Liver (tissue), 8 donors: ENCODE measurements at regions not wholly inside any gene's neighbourhood (a gene's known extent, or its start where the extent isn't known, plus 50 kb on each side); places are given as distances from the start of the nearest gene placed in this dataset.

Experiments used
- DNase-seq: peaks from one replicate; pipeline ENCODE4 v3.0.0-alpha.2; 2017; ENCODE audit warnings: low spot score
- H3K27ac ChIP-seq, 2 donors: one replicate each; pipeline ENCODE4 v1.7.0; 2013; ENCODE audit warnings: inconsistent platforms in 2 of 2, low read length in 2 of 2, control low read depth in 1 of 2, low read depth in 1 of 2, mild to moderate bottlenecking in 1 of 2
- H3K27me3 ChIP-seq, 4 donors: one replicate each; pipeline versions ENCODE4 v1.6.1 to v1.7.0; 2013; ENCODE audit warnings: low read length in 3 of 4, inconsistent platforms in 1 of 4, mild to moderate bottlenecking in 1 of 4, moderate library complexity in 1 of 4; ENCODE audit not compliant: control insufficient read depth in 4 of 4, insufficient read depth in 4 of 4
- H3K36me3 ChIP-seq, 4 donors: one replicate each; pipeline versions ENCODE4 v1.6.1 to v1.7.0; 2013; ENCODE audit warnings: low read length in 3 of 4, mild to moderate bottlenecking in 3 of 4, low read depth in 1 of 4, moderate library complexity in 1 of 4; ENCODE audit not compliant: control insufficient read depth in 4 of 4, insufficient read depth in 3 of 4
- H3K4me1 ChIP-seq, 4 donors: one replicate each; pipeline versions ENCODE4 v1.6.1 to v1.7.0; 2013; ENCODE audit warnings: low read length in 3 of 4, mild to moderate bottlenecking in 3 of 4, moderate library complexity in 1 of 4; ENCODE audit not compliant: control insufficient read depth in 4 of 4, insufficient read depth in 4 of 4
- H3K4me3 ChIP-seq, 3 donors: one replicate each; pipeline versions ENCODE4 v1.6.1 to v1.7.0; 2013; ENCODE audit warnings: low read length in 3 of 3, control low read depth in 1 of 3, low read depth in 1 of 3, mild to moderate bottlenecking in 1 of 3
- H3K9ac ChIP-seq, 2 donors: one replicate each; pipeline ENCODE4 v1.7.0; 2013; ENCODE audit warnings: low read length in 2 of 2, mild to moderate bottlenecking in 2 of 2, moderate library complexity in 2 of 2, control low read depth in 1 of 2, low read depth in 1 of 2
- H3K9me3 ChIP-seq, 4 donors: one replicate each; pipeline versions ENCODE4 v1.6.1 to v1.7.0; 2013; ENCODE audit warnings: low read length in 3 of 4; ENCODE audit not compliant: control insufficient read depth in 4 of 4
- CTCF ChIP-seq: fragments of 150-350 bp; IDR thresholded peaks from 2 replicates; pipeline ENCODE4 v1.5.1; 2017; ENCODE audit warnings: improper control_type of control experiment, low read depth, low read length; ENCODE audit not compliant: missing input control
- RAD21 ChIP-seq, 2 donors: IDR thresholded peaks; 2 replicates each; pipeline ENCODE4 v1.6.1; 2016; ENCODE audit warnings: antibody characterized with exemption in 2 of 2, mild to moderate bottlenecking in 2 of 2
- REST ChIP-seq: IDR thresholded peaks from 2 replicates; pipeline ENCODE4 v1.6.1; 2016; ENCODE audit warnings: antibody characterized with exemption, mild to moderate bottlenecking
- TAF1 ChIP-seq: conservative IDR thresholded peaks from 2 replicates; pipeline ENCODE4 v1.6.1; 2016; ENCODE audit warnings: antibody characterized with exemption, mild to moderate bottlenecking
- WGBS: extraction: QIAGEN DNeasy Blood & Tissue Kit; methylation state at CpG from one replicate; pipeline ENCODE4 v1.1.7; 2013; 5-methylcytosine and 5-hydroxymethylcytosine counted together
- donor health status: healthy.
- donor health status: healthy.
- donor health status: healthy.
- donor health status: healthy.
- donor health status: healthy.

- no peak for TF ChIP-seq CTCF
Measured at GRCh38 chr12:131509701-131510100, 201.2 kb upstream of the SFSWAP start (continued).

GRCh38 chr12:131510431-131510830, 200.5 kb upstream of the SFSWAP start:
- no peak for DNase-seq
- no peaks in the 10 kb centered on the region for H3K4me1 ChIP-seq
- WGBS: 56% methylated on average over 4 of the region's 4 CpGs

More at GRCh38 chr12:131510431-131510830, 200.5 kb upstream of the SFSWAP start:
- no peak overlapping the region for H3K4me3 ChIP-seq
- H3K36me3 ChIP-seq: no peaks in the 10 kb centered on the region
- peaks cover 0 to 3% (median 0%) of the 10 kb centered on the region in 4 donors for H3K9me3 ChIP-seq
- H3K27me3 ChIP-seq: peaks cover 0 to 16% (median 0%) of the 10 kb centered on the region in 4 donors
- H3K9ac ChIP-seq: no peak overlapping the region
- H3K27ac ChIP-seq: no peak overlapping the region
- TF ChIP-seq CTCF (no peak), RAD21 (IDR thresholded peaks at IDR 0.05) (no peak), REST (no peak), TAF1 (no peak)
